ENCODE measurements at regions not wholly inside any gene's neighbourhood (a gene's known extent, or its start where the extent isn't known, plus 50 kb on each side); places are given as distances from the start of the nearest gene placed in this dataset.

- no peak overlapping the region for H3K4me3 ChIP-seq (ENCODE audit: low read depth, low read length)
These were observed 251.7 kb downstream of the FZD1 start for GRCh38 chr7:91515961-91516360.

GRCh38 chr7:91517201-91517785 is 253.1 kb downstream of the FZD1 start:
- Histone ChIP-seq H3K27ac (ENCODE audit: low read depth, low read length) (no peak overlapping the region), H3K79me2 (ENCODE audit: control insufficient read depth, insufficient read depth, low read length, unreplicated experiment) (no peaks in the 10 kb centered on the region), H3K4me1 (ENCODE audit: control insufficient read depth, insufficient read depth, low read length, unreplicated experiment) (no peaks in the 10 kb centered on the region)

More at GRCh38 chr7:91515961-91516360, 251.7 kb downstream of the FZD1 start:
- Histone ChIP-seq H2AFZ (ENCODE audit: low read length, unreplicated experiment) (no peak overlapping the region), H3K36me3 (ENCODE audit: insufficient read depth, low read length) (no peaks in the 10 kb centered on the region), H3K79me2 (ENCODE audit: control insufficient read depth, insufficient read depth, low read length, unreplicated experiment) (no peaks in the 10 kb centered on the region), H3K4me1 (ENCODE audit: control insufficient read depth, insufficient read depth, low read length, unreplicated experiment) (no peaks in the 10 kb centered on the region), H3K27ac (ENCODE audit: low read depth, low read length) (no peak overlapping the region), H3K27me3 (ENCODE audit: insufficient read depth, low read length) (no peaks in the 10 kb centered on the region)

GRCh38 chr7:91518058-91518457 is 253.8 kb downstream of the FZD1 start:
- Histone ChIP-seq H3K27ac (ENCODE audit: low read depth, low read length) (no peak overlapping the region), H3K36me3 (ENCODE audit: insufficient read depth, low read length) (no peaks in the 10 kb centered on the region), H2AFZ (ENCODE audit: low read length, unreplicated experiment) (no peak overlapping the region), H3K79me2 (ENCODE audit: control insufficient read depth, insufficient read depth, low read length, unreplicated experiment) (no peaks in the 10 kb centered on the region), H3K4me1 (ENCODE audit: control insufficient read depth, insufficient read depth, low read length, unreplicated experiment) (no peaks in the 10 kb centered on the region), H3K27me3 (ENCODE audit: insufficient read depth, low read length) (no peaks in the 10 kb centered on the region), H3K4me3 (ENCODE audit: low read depth, low read length) (no peak overlapping the region)

More at GRCh38 chr7:91517201-91517785, 253.1 kb downstream of the FZD1 start:
- H3K27me3 ChIP-seq (ENCODE audit: insufficient read depth, low read length), result no peaks in the 10 kb centered on the region
- no peak overlapping the region for H3K4me3 ChIP-seq (ENCODE audit: low read depth, low read length)
- H2AFZ ChIP-seq (ENCODE audit: low read length, unreplicated experiment), result no peak overlapping the region
- H3K36me3 ChIP-seq (ENCODE audit: insufficient read depth, low read length), result no peaks in the 10 kb centered on the region

- H3K4me3 ChIP-seq (ENCODE audit: low read depth, low read length), result no peak overlapping the region
- no peaks in the 10 kb centered on the region for H3K36me3 ChIP-seq (ENCODE audit: insufficient read depth, low read length)
These were observed 255.3 kb downstream of the FZD1 start for GRCh38 chr7:91519241-91520158.

GRCh38 chr7:91520645-91521044 is 256.4 kb downstream of the FZD1 start:
- H3K36me3 ChIP-seq (ENCODE audit: insufficient read depth, low read length), result no peaks in the 10 kb centered on the region
- H3K27me3 ChIP-seq (ENCODE audit: insufficient read depth, low read length), result no peaks in the 10 kb centered on the region
- no peak overlapping the region for H3K27ac ChIP-seq (ENCODE audit: low read depth, low read length)
- H2AFZ ChIP-seq (ENCODE audit: low read length, unreplicated experiment), result no peak overlapping the region
- no peaks in the 10 kb centered on the region for H3K79me2 ChIP-seq (ENCODE audit: control insufficient read depth, insufficient read depth, low read length, unreplicated experiment)
- no peaks in the 10 kb centered on the region for H3K4me1 ChIP-seq (ENCODE audit: control insufficient read depth, insufficient read depth, low read length, unreplicated experiment)
- no peak overlapping the region for H3K4me3 ChIP-seq (ENCODE audit: low read depth, low read length)

More at GRCh38 chr7:91519241-91520158, 255.3 kb downstream of the FZD1 start:
- H3K4me1 ChIP-seq (ENCODE audit: control insufficient read depth, insufficient read depth, low read length, unreplicated experiment), result no peaks in the 10 kb centered on the region
- H2AFZ ChIP-seq (ENCODE audit: low read length, unreplicated experiment), result peak overlapping the region; percentile 51
- peak overlapping the region; percentile 39; the same call in 1 of the 2 replicates for H3K27ac ChIP-seq (ENCODE audit: low read depth, low read length)
- H3K27me3 ChIP-seq (ENCODE audit: insufficient read depth, low read length), result no peaks in the 10 kb centered on the region
- H3K79me2 ChIP-seq (ENCODE audit: control insufficient read depth, insufficient read depth, low read length, unreplicated experiment), result no peaks in the 10 kb centered on the region

GRCh38 chr7:91526404-91526803 is 262.2 kb downstream of the FZD1 start:
- no peak overlapping the region for H3K27ac ChIP-seq (ENCODE audit: low read depth, low read length)
- H3K27me3 ChIP-seq (ENCODE audit: insufficient read depth, low read length), result no peaks in the 10 kb centered on the region
- H3K79me2 ChIP-seq (ENCODE audit: control insufficient read depth, insufficient read depth, low read length, unreplicated experiment), result no peaks in the 10 kb centered on the region
- no peaks in the 10 kb centered on the region for H3K4me1 ChIP-seq (ENCODE audit: control insufficient read depth, insufficient read depth, low read length, unreplicated experiment)
- H3K36me3 ChIP-seq (ENCODE audit: insufficient read depth, low read length), result no peaks in the 10 kb centered on the region
- no peak overlapping the region for H3K4me3 ChIP-seq (ENCODE audit: low read depth, low read length)
- no peak overlapping the region for H2AFZ ChIP-seq (ENCODE audit: low read length, unreplicated experiment)

GRCh38 chr7:91527460-91527859 is 263.2 kb downstream of the FZD1 start:
- Histone ChIP-seq H3K27me3 (ENCODE audit: insufficient read depth, low read length) (no peaks in the 10 kb centered on the region), H3K79me2 (ENCODE audit: control insufficient read depth, insufficient read depth, low read length, unreplicated experiment) (no peaks in the 10 kb centered on the region), H3K4me3 (ENCODE audit: low read depth, low read length) (no peak overlapping the region)

GRCh38 chr7:91533996-91534395 is 269.8 kb downstream of the FZD1 start:
- no peak overlapping the region for H3K4me3 ChIP-seq (ENCODE audit: low read depth, low read length)
- H3K4me1 ChIP-seq (ENCODE audit: control insufficient read depth, insufficient read depth, low read length, unreplicated experiment), result no peaks in the 10 kb centered on the region
- H2AFZ ChIP-seq (ENCODE audit: low read length, unreplicated experiment), result no peak overlapping the region

More at GRCh38 chr7:91527460-91527859, 263.2 kb downstream of the FZD1 start:
- H3K4me1 ChIP-seq (ENCODE audit: control insufficient read depth, insufficient read depth, low read length, unreplicated experiment), result no peaks in the 10 kb centered on the region
- H3K36me3 ChIP-seq (ENCODE audit: insufficient read depth, low read length), result no peaks in the 10 kb centered on the region
- H3K27ac ChIP-seq (ENCODE audit: low read depth, low read length), result no peak overlapping the region
- H2AFZ ChIP-seq (ENCODE audit: low read length, unreplicated experiment), result no peak overlapping the region

GRCh38 chr7:91537260-91538152 is 273.3 kb downstream of the FZD1 start:
- Histone ChIP-seq H3K79me2 (ENCODE audit: control insufficient read depth, insufficient read depth, low read length, unreplicated experiment) (no peaks in the 10 kb centered on the region), H3K27ac (ENCODE audit: low read depth, low read length) (no peak overlapping the region), H3K4me1 (ENCODE audit: control insufficient read depth, insufficient read depth, low read length, unreplicated experiment) (no peaks in the 10 kb centered on the region), H3K27me3 (ENCODE audit: insufficient read depth, low read length) (no peaks in the 10 kb centered on the region), H3K36me3 (ENCODE audit: insufficient read depth, low read length) (no peaks in the 10 kb centered on the region), H3K4me3 (ENCODE audit: low read depth, low read length) (no peak overlapping the region), H2AFZ (ENCODE audit: low read length, unreplicated experiment) (no peak overlapping the region)

More at GRCh38 chr7:91533996-91534395, 269.8 kb downstream of the FZD1 start:
- no peaks in the 10 kb centered on the region for H3K36me3 ChIP-seq (ENCODE audit: insufficient read depth, low read length)
- H3K79me2 ChIP-seq (ENCODE audit: control insufficient read depth, insufficient read depth, low read length, unreplicated experiment), result no peaks in the 10 kb centered on the region
- H3K27ac ChIP-seq (ENCODE audit: low read depth, low read length), result no peak overlapping the region
- H3K27me3 ChIP-seq (ENCODE audit: insufficient read depth, low read length), result no peaks in the 10 kb centered on the region

GRCh38 chr7:91541641-91542040 is 277.4 kb downstream of the FZD1 start:
- Histone ChIP-seq H3K4me3 (ENCODE audit: low read depth, low read length) (no peak overlapping the region), H3K27ac (ENCODE audit: low read depth, low read length) (no peak overlapping the region), H3K27me3 (ENCODE audit: insufficient read depth, low read length) (no peaks in the 10 kb centered on the region), H3K4me1 (ENCODE audit: control insufficient read depth, insufficient read depth, low read length, unreplicated experiment) (no peaks in the 10 kb centered on the region), H2AFZ (ENCODE audit: low read length, unreplicated experiment) (no peak overlapping the region), H3K36me3 (ENCODE audit: insufficient read depth, low read length) (no peaks in the 10 kb centered on the region), H3K79me2 (ENCODE audit: control insufficient read depth, insufficient read depth, low read length, unreplicated experiment) (no peaks in the 10 kb centered on the region)
